ENCODE measurements at regions not wholly inside any gene's neighbourhood (a gene's known extent, or its start where the extent isn't known, plus 50 kb on each side); places are given as distances from the start of the nearest gene placed in this dataset.

DNA sequence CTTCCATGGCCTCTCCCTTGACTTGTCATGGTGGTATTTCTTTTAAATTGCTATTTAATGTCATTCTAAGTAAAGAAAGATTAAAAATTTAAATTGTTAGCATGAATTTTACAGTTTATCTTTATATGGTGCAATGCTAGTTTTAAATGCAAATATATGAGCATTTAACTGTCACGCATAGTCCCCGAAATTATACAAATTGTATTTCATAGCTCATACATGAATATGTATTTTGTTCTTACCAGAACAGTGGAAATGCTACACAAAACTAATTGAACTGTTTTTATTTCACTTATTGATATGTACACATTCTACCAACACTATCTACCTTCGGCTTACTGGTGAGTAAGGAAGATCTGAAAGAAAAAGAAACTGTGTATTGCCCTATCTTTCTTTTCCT, 125.8 kb downstream of the CARTPT start:
- Mint-ChIP-seq H3K9me3 (ENCODE audit: unreplicated experiment) (peaks cover 9% of the 10 kb centered on the region), H3K27me3 (ENCODE audit: unreplicated experiment) (no peaks in the 10 kb centered on the region), H3K36me3 (ENCODE audit: low read depth, unreplicated experiment) (peaks cover 8% of the 10 kb centered on the region), H3K4me3 (ENCODE audit: unreplicated experiment) (no peak overlapping the region), H3K27ac (ENCODE audit: unreplicated experiment) (no peak overlapping the region), H3K4me1 (ENCODE audit: unreplicated experiment) (no peaks in the 10 kb centered on the region)
- TF ChIP-seq, protein P1, sequence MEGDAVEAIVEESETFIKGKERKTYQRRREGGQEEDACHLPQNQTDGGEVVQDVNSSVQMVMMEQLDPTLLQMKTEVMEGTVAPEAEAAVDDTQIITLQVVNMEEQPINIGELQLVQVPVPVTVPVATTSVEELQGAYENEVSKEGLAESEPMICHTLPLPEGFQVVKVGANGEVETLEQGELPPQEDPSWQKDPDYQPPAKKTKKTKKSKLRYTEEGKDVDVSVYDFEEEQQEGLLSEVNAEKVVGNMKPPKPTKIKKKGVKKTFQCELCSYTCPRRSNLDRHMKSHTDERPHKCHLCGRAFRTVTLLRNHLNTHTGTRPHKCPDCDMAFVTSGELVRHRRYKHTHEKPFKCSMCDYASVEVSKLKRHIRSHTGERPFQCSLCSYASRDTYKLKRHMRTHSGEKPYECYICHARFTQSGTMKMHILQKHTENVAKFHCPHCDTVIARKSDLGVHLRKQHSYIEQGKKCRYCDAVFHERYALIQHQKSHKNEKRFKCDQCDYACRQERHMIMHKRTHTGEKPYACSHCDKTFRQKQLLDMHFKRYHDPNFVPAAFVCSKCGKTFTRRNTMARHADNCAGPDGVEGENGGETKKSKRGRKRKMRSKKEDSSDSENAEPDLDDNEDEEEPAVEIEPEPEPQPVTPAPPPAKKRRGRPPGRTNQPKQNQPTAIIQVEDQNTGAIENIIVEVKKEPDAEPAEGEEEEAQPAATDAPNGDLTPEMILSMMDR (IDR thresholded peaks at IDR 0.05; ENCODE audit: unreplicated experiment), result no peak
- no peak for DNase-seq (ENCODE audit: low spot score)

DNA sequence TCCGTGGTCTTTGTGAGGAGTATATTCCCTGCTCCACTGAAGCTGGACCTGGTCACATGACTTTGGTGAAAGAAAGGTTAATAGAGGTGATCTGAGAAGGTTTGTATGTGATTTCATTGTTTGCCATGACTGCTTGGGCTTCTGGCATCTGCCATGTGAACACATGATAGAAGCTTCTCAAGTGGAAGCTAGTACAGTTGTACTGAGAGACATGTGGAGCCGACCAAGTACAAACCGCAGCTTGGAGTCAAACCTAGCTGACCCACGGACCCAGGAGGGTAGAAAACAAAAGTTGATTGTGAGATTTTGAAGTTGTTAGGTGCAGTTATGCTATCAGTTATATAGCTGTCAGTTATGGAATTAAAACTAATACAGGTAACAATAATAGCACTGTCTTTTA, 140.4 kb downstream of the CARTPT start:
- Mint-ChIP-seq H3K4me1 (ENCODE audit: unreplicated experiment) (peaks cover 13% of the 10 kb centered on the region), H3K9me3 (ENCODE audit: unreplicated experiment) (peaks cover 4% of the 10 kb centered on the region), H3K27me3 (ENCODE audit: unreplicated experiment) (peaks cover 4% of the 10 kb centered on the region), H3K36me3 (ENCODE audit: low read depth, unreplicated experiment) (peaks cover 10% of the 10 kb centered on the region), H3K4me3 (ENCODE audit: unreplicated experiment) (no peak overlapping the region), H3K27ac (ENCODE audit: unreplicated experiment) (no peak overlapping the region)
- no peak for DNase-seq (ENCODE audit: low spot score)
- TF ChIP-seq, protein P1 (IDR thresholded peaks at IDR 0.05; ENCODE audit: unreplicated experiment), result no peak

DNA sequence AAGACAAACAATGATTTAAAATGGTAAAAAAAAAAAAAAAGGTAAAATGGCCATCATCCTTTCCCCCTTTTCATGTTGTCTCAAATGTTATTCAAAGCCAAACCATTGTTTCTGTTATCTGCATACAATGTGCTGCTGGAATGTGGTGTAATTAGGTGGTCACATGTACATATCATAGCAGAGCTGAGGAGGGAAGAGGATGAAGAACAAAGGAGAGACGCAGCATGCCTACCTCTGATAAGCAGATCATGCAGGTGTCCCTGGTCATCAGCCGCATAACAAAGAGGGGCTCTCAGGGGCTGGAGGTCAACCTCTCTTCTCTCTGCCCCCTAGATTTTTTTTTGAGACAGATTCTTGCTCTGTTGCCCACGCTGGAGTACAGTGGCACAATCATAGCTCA, 141.0 kb downstream of the CARTPT start:
- H3K27ac Mint-ChIP-seq (ENCODE audit: unreplicated experiment), result no peak overlapping the region
- no peak for DNase-seq (ENCODE audit: low spot score)
- H3K36me3 Mint-ChIP-seq (ENCODE audit: low read depth, unreplicated experiment), result peaks cover 10% of the 10 kb centered on the region
- TF ChIP-seq, protein P1 (IDR thresholded peaks at IDR 0.05; ENCODE audit: unreplicated experiment), result no peak
- no peak overlapping the region for H3K4me3 Mint-ChIP-seq (ENCODE audit: unreplicated experiment)
- peaks cover 13% of the 10 kb centered on the region for H3K4me1 Mint-ChIP-seq (ENCODE audit: unreplicated experiment)
- peaks cover 4% of the 10 kb centered on the region for H3K9me3 Mint-ChIP-seq (ENCODE audit: unreplicated experiment)
- H3K27me3 Mint-ChIP-seq (ENCODE audit: unreplicated experiment), result peaks cover 4% of the 10 kb centered on the region

DNA sequence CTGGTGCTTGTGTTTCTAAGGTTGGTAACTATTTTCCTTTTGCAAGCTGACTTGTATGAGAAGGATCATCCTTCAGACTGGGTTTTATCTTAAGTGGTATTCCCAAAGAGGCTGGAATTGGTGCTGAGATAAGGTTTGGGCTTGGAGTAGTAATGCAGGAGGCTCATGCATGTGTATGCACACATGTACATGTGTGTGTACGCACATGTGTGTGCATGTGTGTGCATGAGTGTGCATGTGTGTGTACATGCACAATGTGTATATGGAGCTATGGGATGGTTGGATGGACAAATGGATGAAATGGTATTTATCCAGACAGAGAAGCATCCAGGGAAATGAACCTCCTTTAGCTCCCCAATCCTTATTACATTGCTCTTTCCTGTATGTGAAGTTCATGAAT, 142.6 kb downstream of the CARTPT start:
- H3K27me3 Mint-ChIP-seq (ENCODE audit: unreplicated experiment), result peaks cover 4% of the 10 kb centered on the region
- no peak for DNase-seq (ENCODE audit: low spot score)
- no peak overlapping the region for H3K4me3 Mint-ChIP-seq (ENCODE audit: unreplicated experiment)
- peaks cover 4% of the 10 kb centered on the region for H3K9me3 Mint-ChIP-seq (ENCODE audit: unreplicated experiment)
- TF ChIP-seq, protein P1 (IDR thresholded peaks at IDR 0.05; ENCODE audit: unreplicated experiment), result no peak
- H3K36me3 Mint-ChIP-seq (ENCODE audit: low read depth, unreplicated experiment), result peaks cover 10% of the 10 kb centered on the region
- H3K27ac Mint-ChIP-seq (ENCODE audit: unreplicated experiment), result no peak overlapping the region
- peaks cover 13% of the 10 kb centered on the region for H3K4me1 Mint-ChIP-seq (ENCODE audit: unreplicated experiment)

DNA sequence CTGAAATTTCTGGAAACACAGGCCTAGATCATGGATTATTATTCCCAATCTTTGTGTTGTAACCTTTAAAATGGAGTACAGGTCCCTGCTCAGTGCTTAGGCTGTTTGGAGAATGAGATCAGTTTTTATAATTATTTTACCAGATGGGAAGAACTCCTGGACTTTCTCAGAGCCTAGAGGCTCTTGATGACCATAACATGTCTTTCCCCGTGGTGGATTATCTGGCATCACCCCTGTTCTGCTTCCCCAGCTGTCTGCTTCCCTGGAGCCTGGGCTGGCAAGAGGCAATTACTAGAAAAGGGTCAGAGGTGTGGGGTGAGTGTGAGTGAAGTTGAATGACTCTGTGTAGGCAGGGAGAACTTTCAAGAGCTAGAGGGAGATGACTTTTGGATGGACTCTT, 143.0 kb downstream of the CARTPT start:
- Mint-ChIP-seq H3K27ac (ENCODE audit: unreplicated experiment) (no peak overlapping the region), H3K36me3 (ENCODE audit: low read depth, unreplicated experiment) (peaks cover 10% of the 10 kb centered on the region), H3K9me3 (ENCODE audit: unreplicated experiment) (peaks cover 4% of the 10 kb centered on the region), H3K4me3 (ENCODE audit: unreplicated experiment) (no peak overlapping the region), H3K4me1 (ENCODE audit: unreplicated experiment) (peaks cover 13% of the 10 kb centered on the region), H3K27me3 (ENCODE audit: unreplicated experiment) (peaks cover 4% of the 10 kb centered on the region)
- TF ChIP-seq, protein P1 (IDR thresholded peaks at IDR 0.05; ENCODE audit: unreplicated experiment), result no peak
- no peak for DNase-seq (ENCODE audit: low spot score)
